ENCODE measurements at regions not wholly inside any gene's neighbourhood (a gene's known extent, or its start where the extent isn't known, plus 50 kb on each side); places are given as distances from the start of the nearest gene placed in this dataset.

DNA sequence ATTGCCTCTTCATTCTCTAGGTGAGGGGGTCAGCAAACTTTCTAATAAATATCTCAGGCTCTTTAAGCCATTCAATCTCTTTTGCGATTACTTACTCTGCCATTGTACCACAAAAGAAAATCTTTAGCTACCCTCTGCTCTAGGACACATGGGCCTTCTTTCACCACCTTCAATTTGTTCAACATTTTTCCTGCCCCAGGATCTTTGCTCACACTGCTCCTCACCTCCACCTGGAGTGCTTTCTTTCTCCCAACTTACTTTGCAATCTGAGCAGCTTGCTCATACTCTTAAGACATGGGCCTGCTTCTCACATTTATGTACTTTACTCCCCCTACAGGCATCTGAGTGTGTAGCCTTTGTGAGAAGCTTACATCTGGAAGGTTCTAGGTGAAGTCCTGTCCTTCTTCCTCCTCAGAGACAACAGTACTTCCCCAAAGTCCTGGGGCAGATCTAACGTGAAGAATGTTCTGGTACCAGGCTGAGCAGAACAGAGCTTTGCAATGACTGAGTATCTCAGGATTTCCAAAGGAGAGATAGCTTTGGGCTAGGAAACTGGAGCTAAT, 55.0 kb upstream of the PRDM5 start:
- Histone ChIP-seq H3K9me3 (ENCODE audit: low read depth) (no peaks in the 10 kb centered on the region), H3K79me2 (ENCODE audit: low read depth) (no peaks in the 10 kb centered on the region), H3K9ac (no peak overlapping the region), H3K27ac (no peak overlapping the region), H3K27me3 (no peaks in the 10 kb centered on the region), H3K4me2 (no peak overlapping the region), H4K20me1 (ENCODE audit: low read depth) (no peaks in the 10 kb centered on the region), H3K36me3 (no peaks in the 10 kb centered on the region), H3F3A (ENCODE audit: low read depth) (no peaks in the 10 kb centered on the region), H3K4me3 (no peak overlapping the region), H3K4me1 (no peaks in the 10 kb centered on the region), H2AFZ (replicated peaks) (no peak overlapping the region)
- TF ChIP-seq, protein P1, sequence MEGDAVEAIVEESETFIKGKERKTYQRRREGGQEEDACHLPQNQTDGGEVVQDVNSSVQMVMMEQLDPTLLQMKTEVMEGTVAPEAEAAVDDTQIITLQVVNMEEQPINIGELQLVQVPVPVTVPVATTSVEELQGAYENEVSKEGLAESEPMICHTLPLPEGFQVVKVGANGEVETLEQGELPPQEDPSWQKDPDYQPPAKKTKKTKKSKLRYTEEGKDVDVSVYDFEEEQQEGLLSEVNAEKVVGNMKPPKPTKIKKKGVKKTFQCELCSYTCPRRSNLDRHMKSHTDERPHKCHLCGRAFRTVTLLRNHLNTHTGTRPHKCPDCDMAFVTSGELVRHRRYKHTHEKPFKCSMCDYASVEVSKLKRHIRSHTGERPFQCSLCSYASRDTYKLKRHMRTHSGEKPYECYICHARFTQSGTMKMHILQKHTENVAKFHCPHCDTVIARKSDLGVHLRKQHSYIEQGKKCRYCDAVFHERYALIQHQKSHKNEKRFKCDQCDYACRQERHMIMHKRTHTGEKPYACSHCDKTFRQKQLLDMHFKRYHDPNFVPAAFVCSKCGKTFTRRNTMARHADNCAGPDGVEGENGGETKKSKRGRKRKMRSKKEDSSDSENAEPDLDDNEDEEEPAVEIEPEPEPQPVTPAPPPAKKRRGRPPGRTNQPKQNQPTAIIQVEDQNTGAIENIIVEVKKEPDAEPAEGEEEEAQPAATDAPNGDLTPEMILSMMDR (IDR thresholded peaks at IDR 0.05): peak; percentile 46
- TF ChIP-seq EZH2 (IDR thresholded peaks at IDR 0.05) (no peak), EZH2phosphoT487 (IDR thresholded peaks at IDR 0.05) (no peak)
- Mint-ChIP-seq H3K27ac (no peak overlapping the region), H3K4me3 (no peak overlapping the region), H3K4me1 (peaks cover 4% of the 10 kb centered on the region), H3K9me3 (no peaks in the 10 kb centered on the region), H3K36me3 (no peaks in the 10 kb centered on the region), H3K27me3 (ENCODE audit: insufficient read depth, low read depth) (no peaks in the 10 kb centered on the region)
- peak; percentile 31 for DNase-seq (ENCODE audit: low spot score)

DNA sequence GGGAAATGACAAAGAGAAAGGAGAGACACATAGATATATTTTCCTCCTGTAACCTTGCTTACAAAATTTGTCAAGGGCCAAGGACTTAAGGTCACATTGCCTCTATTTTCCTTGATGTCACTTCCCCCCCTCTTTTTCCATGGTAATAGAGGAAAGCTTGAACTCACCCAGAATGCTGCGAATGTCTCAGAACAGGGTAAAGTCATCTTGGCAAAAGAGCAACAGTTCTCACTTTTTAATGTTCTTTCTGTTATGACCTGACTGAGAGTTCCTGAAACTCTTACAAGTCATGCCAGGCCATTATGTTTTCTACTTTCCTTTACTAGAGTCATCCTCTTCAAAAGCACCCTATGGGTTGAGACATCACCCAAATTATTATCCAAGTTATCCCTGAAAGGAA, 50.7 kb upstream of the PRDM5 start:
- Mint-ChIP-seq H3K4me1 (no peaks in the 10 kb centered on the region), H3K9me3 (no peaks in the 10 kb centered on the region), H3K27me3 (ENCODE audit: insufficient read depth, low read depth) (no peaks in the 10 kb centered on the region), H3K4me3 (no peak overlapping the region), H3K27ac (no peak overlapping the region), H3K36me3 (no peaks in the 10 kb centered on the region)
- H3K79me2 ChIP-seq (ENCODE audit: low read depth): no peaks in the 10 kb centered on the region
- DNase-seq (ENCODE audit: low spot score): no peak
- no peaks in the 10 kb centered on the region for H3K36me3 ChIP-seq
- no peak overlapping the region for H2AFZ ChIP-seq (replicated peaks)
- no peaks in the 10 kb centered on the region for H4K20me1 ChIP-seq (ENCODE audit: low read depth)
- H3F3A ChIP-seq (ENCODE audit: low read depth): no peaks in the 10 kb centered on the region
- no peak overlapping the region for H3K4me2 ChIP-seq
- peaks cover 3% of the 10 kb centered on the region for H3K4me1 ChIP-seq
- H3K9me3 ChIP-seq (ENCODE audit: low read depth): no peaks in the 10 kb centered on the region
- H3K9ac ChIP-seq: no peak overlapping the region
- H3K4me3 ChIP-seq: no peak overlapping the region
- no peak overlapping the region for H3K27ac ChIP-seq
- TF ChIP-seq EZH2phosphoT487 (IDR thresholded peaks at IDR 0.05): no peak
- TF ChIP-seq, protein P1 (IDR thresholded peaks at IDR 0.05): no peak
- no peak for TF ChIP-seq EZH2 (IDR thresholded peaks at IDR 0.05)
- H3K27me3 ChIP-seq: no peaks in the 10 kb centered on the region
